GM21515 (cell line): ENCODE measurements at regions not wholly inside any gene's neighbourhood (a gene's known extent, or its start where the extent isn't known, plus 50 kb on each side); places are given as distances from the start of the nearest gene placed in this dataset.

ENCODE experiments used
- ATAC-seq: cut with Tn5 transposase; IDR thresholded peaks from one replicate; pipeline ENCODE4 v1.9.1; 2021; ENCODE audit not compliant: unreplicated experiment

DNA sequence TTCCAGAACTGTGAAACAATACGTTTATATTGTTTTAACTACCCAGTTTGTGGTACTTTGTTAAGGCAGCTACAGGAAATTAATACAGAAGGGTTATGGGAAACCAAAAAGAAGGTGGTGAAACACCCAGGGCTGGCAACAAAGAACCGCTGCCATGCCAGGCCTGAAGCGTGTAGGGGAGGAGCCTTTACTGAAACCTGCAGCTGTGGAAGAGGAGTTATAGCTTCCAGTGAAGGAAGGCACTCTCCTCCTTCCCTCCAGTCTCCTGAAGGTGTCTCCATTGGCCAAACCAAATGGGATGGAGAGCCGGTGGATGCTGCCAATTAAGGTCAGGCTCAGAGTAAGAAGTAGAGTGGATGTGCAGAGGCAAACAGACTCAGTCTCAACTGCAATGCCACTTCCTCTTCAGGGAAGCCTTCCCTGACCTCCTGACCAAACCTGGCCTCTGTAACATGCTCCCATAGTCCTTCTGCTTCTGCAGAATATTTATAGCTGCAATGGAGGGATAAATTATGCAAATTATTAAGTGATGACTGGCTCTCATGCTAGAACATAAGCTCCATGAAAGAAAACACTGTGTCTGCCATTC is 168.3 kb downstream of the DAD1 start:
- ATAC-seq, result no peak

DNA sequence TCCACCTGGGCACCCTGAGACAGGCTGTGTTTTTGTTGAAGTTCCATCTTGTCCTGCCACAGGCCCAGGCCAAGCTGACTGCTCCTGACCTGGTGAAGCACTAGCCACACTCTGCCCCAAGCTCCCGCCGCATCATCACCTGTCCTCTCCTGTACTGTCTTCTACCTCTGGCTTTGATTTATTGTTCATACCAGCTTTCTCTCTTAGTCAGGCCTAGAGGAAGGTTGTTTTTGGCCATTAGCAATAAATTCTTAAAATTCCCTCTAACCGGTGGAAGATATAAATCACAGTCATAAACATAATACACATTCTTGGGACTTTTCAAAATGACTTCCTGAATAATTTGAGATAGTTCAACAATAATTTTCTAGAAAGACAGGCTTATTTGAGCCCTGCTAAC is 169.4 kb downstream of the DAD1 start:
- ATAC-seq, result no peak

DNA sequence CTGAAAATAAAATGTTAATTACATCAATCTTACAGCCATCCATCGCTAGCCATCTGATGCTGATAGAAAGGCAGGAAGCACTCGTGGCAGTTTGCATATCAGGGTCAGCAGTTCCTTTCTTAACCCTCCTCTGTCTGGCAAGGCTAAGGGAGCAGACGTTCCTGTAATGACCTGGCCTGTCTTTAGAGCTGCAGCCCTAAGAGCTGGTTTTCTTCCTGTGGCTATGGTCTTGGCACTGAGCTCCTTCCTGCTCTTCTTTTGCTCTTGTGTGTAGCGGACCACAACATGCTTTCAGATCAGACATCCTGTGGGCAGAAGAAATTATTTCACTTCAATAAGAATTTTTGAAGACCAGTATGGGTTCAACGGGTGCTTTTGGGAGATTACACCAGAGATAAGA is 170.4 kb downstream of the DAD1 start:
- no peak for ATAC-seq

DNA sequence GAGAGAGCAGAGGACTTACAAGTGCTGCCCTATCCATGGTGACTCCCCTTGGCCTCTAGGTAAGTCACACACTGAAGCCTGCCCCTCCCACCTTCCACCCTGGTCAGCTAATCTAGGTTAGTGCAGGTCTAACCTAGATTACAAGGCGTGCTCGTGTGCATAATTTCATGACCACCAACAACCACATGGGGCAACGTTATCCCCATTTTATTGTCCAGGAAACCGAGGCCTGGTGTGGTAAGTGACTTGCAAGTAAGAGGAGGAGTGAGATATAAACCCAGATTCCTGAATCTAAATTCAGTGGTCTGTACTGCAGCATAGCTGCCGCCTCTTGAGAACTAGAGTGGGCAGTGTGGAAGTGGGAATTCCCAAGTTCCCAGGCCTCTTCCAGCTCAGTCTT is 171.1 kb downstream of the DAD1 start:
- no peak for ATAC-seq

DNA sequence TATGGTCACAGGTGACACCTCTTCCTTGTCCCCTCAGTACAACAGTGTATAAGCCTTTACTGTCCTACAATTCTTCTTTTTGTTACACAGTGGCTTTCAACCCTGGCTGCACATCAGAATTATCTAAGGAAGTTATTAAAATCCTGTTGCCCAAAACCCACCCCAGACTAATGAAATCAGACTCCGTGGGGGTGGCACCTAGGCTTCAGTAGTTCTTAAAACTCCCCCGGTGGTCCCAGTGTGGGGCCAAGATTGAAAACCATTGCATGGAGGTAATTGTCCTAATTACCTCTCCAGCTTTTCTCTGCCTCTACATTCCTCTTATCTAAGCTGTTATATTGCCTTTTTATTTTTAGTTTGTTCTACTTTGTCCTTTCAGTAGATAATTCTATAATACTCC is 172.8 kb downstream of the DAD1 start:
- no peak for ATAC-seq

DNA sequence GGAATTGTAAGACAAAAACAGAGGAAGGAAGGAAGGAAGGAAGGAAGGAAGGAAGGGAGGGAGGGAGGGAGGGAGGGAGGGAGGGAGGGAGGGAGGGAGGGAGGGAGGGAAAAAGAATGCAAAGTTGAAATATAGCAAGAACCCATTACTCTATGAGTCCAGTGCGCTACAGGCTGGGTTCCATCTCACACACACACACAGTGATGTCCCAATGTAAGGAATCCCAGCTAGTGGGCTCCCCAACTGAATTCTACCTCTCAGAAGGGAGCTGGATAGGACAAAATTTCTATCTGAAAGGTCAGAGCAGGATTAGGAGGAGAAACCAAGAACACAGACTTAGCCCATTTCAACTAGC is 173.4 kb downstream of the DAD1 start:
- no peak for ATAC-seq

DNA sequence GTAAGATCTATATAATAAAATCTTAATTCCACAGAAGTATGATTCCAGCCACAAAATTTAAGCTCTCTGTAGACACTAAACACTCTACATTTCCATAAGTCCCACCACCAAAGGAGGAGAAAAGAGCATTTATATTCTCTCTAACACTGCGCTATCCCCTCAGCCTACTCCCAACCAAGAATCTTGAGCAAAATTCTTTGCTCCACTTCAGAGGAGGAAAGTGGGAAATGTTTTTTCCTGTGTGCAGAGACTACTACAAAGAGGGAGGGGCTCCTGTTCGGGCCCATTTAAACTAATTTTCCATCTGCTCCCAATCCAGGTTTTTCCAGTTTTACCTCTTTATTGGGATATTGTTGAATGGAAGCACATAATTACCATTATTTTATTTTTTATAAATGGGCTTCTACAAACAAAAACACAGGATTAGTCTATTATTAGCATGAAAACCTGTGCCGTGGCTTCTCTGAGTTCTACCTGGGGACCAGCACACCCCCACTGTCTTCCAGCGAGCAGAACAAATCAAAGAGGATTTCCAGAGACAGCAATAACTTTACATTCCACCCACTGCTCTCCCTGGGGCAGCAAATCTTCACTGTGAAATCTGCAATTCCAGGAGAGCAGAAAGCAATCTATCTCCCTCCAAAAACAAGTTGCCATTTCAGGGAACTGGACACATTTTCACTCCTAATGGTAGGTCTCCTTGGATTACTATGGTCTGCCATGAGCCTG is 174.0 kb downstream of the DAD1 start:
- ATAC-seq, result no peak

DNA sequence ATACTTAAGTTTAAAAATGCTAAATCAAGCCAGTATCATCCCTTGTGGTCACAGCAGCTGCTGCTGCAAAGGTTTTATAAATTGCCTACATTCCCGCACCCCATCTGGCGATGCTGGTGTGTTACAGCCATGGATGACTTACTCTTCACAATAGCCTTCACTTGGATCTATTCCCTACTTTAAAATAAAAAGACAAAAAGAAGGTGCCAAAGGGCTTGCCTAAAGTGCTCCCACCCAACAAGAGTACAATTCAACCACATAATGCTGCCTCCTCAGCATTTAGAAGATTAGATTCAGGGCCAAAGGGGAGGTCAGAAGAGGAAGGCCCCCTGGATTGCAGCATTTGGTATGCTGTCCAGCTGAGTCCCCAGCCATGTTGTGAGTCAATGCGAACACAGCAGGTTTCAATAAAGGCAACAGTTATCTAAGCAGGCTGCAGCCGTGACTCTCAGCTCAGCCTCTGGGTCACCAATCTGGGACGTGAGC is 176.1 kb downstream of the DAD1 start:
- ATAC-seq, result no peak

DNA sequence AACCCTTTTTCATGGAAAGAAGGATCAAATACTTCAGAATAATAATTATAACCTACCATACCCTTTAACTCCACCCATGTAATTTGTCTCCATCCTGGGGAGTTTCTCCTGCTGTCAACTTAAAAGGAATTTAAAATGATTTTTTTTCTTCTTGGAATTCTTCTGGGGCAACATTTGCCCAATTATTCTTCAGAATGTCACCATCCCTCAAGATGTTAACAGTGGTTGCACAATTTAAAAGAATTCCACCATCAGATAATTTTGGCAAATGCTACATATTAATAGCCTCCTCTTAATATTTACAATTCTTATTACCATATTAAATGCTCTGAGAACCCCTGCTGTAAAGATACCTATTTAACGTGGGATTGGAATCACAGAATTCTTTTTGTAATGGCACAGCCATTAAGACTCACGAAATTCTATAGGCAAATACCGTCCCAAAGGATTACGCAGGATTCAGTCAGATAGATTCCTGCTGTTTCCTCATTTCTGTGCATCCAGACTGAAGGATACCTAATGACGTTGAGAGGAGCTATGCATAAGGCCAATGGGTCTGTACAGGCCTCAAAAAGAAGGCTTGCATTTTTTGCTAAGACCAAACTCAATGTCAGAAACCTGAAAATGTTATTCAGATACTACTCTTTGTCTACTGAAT is 177.5 kb downstream of the DAD1 start:
- ATAC-seq, result no peak

DNA sequence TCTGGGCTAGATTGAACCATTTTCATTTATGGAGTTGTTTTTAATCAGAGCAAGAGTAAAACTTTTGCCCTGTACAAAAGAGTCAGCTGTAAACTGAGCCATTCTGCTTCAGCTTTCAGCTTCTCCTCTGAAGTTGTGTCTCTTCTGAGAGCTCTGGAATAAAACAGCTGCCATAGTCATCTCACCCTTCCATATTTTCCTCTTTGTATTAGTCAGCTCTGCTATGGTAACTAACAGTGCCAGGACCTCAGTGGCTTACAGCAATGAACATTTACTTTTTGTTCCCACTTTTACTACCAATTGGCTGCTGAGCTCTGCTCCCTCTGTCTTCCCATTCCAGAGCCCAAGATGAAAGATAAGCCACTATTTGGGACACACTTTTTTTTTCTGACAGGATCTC is 178.5 kb downstream of the DAD1 start:
- no peak for ATAC-seq

DNA sequence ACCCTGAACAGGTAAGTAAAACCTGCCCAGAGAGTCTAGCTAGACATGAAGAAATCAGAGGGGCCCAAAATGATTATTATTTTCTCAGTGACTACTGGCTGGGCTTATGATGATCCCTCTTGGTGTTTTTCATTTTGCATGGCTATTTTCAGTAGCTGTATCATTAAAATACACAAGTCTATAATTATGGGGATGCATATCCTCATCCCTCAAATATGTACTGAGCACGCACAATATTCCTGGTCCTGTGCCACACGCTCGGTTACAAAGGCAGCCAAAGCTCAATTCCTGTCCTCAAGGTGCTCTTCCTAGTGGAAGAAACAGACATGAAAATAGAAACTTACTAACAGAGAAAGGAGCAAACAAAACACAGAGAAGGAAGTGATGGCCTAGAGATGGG is 180.0 kb downstream of the DAD1 start:
- no peak for ATAC-seq

DNA sequence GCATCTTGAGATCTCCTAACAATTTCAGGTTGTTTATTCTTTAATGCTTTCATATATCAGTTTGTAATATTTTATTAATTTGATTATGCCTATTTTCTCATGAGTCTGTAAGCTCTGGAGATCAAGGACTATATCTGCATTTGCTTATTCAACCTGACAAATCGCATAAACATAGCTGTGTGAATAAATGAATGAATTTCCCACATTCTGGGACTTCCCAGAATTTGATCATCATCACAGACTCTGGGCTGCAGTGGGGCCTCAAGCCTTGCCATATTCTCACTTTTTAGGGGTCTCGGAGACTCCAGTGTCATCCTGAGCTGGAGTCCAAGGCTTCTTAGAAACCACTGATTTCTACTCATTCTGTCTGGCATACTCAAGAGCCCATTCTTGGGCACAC is 180.5 kb downstream of the DAD1 start:
- no peak for ATAC-seq

DNA sequence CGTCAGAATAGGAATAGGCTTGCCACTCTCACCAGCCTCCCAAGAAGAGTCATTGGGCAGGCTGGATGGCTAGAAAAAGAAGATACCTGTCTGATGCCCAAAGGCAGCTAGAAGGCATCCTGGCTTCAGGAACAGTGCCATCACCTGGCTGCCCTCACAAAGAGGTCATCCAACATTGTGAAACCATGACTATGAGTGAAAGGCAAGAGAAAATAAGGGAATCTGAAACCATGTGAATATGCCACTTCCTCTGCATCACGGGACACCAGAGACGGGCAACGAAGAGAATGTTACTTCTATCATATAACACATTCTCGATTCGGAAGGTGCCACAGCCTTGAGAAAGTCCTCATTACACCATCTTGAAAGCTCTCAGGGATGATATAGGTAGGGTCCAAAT is 182.0 kb downstream of the DAD1 start:
- ATAC-seq, result no peak

DNA sequence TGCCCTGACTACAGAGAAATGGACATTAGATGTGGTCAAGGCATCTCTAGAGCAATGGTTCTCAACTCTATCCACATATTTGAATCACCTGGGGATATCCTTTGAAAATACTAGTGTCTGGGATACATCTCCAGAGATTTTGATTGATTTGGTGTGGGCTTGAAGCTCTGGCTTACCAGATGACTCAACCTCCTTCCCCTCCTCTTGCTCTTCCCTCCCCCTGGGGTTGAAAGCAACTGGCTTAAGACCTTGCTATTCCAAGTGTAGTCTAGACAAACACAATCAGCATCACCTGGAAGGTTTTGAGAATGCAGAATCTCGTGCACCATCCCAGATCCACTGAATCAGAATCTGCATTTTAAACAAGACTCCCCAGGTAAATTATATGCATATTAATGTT is 183.8 kb downstream of the DAD1 start:
- no peak for ATAC-seq

DNA sequence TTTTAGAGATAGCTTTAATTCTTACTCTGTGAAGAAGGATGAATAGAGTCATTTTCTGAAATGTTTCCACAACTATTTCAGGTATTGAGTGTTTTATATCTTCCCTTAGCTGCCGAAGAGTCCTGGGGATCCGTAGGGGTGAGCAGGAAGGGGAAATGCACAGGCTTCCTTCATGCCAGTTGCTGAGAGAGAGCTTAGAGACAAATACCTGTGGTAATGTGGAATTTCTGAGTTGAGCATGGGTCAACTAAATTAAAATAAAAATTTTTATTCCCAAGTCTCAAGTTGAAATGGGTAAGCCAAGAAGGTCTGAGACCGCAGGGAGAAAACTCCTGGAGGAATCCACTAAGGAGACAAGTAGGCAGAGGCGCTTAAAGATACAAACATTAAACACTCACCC is 185.7 kb downstream of the DAD1 start:
- no peak for ATAC-seq

DNA sequence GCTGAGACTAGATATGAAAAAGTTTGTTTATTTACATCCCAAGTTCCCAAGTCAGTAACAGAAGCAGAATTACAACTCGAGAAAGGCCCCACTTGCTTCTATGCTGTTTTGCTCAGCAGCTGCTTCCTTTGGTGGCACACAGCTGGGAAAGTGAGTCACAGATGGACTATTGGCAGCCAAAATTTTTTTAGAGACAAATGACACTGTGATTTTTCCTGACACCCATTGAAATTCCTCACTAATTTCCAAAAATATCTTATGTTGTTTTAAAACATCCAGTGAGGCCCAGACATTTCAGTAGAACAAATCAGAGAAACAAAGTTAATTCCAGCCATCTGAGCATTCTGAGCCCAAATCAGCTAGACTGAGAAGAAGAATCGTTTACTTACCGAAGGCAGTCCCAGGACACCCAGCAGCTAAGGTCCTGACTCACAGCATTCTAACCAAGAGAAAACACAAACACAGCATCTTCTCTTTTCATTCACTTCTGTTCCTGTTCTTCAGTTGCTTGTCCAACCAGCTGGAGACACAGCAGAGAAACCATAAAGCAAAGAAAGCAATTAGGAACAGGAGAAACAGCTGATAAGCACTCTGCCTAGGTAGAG is 188.3 kb downstream of the DAD1 start:
- ATAC-seq, result no peak

DNA sequence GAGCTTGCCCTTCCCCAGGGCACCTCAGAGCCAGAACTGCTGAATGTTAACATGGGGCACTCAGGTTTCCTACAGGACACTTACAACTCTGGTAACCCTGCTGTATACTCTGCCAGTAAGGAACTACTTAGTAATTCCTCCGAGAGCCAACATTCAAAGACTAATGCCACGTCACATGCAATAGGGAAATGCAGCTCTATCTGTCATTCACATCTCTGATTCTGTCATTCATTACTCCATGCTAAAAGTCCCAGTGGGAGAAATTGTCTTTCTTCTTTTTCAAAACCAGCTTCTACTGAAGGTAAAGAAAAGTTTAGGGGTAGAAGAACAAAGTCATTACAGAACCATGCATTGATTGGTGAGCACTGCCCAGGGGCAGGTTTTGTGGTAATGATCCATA is 189.2 kb downstream of the DAD1 start:
- no peak for ATAC-seq

DNA sequence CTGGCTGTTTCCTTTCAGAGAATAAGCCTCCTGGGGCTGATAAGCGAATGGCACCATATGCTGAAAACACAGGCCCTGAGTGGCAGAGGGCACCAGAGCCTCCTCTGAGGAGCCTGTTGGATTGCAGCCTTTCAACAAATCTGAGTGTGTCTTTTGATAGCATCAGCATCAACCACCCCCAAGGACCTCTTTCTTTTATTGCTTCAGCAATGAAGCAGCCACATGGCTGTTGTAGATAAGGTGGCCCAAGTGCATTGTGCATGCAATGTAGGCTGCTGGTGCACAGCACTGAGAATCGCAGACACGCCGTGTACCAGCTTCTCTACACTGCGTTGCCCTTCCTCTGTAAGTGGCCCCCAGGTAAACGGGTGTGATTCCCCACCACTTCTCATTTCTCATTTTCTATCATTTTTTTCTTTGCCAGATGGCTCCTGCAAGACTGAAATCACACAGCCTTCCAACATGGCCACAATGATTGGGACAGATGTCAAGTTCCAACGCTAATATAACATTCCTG is 191.7 kb downstream of the DAD1 start:
- no peak for ATAC-seq

DNA sequence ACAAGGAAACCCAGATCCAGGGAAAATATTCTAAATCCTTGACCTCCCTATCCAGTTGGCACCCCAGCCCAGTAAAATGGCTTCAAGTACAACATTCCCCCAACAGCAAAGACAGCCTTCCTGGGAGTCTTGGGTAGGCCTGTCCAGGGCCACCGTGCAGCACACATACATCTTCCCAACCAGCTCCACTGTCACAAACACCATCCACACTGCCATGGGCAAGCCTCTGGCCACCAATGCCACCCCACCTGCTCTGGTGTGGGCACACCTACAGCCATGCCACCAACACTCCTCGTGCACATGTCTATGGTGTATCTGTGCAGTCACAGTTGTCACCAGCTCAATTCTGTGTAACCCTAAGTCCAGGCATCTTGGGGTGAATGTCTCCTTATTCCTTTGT is 193.2 kb downstream of the DAD1 start:
- no peak for ATAC-seq

DNA sequence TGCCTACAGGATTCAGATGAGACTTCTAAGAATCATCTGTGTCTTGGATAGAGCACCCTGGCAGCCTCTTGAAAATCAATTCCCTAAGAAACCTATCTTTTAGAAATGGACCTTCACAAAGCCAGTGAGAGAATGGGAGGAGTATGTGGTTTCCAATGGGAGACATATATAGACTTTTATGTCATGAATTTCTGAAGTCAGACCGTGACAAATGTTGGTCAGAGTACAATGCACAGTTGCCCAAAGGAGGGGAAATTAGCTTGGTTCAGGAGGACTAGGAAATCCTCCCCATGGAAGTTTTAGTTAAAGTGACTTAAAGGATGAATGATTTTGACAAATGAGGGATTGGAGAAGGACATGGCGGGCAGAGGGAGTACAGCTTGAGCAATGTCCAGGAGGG is 194.4 kb downstream of the DAD1 start:
- ATAC-seq, result no peak

DNA sequence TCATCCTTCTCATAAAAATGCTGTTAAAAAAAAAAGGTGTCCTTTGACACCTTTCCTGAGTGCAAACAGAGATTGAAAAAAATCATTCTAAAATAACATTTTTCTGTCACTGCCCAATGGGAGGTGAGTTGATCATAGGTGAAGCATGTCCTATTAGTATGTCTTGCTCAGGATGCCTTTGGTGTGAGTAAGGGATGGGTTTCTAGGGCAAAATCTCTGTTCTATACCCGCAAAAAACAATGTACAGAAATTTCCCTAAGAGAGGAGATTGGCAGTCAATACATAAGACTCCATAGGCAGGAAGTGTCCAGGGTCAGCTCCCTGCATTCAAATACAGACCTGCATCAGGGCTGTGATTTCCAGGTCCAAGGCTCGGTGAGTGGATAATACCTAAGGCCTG is 195.2 kb downstream of the DAD1 start:
- no peak for ATAC-seq
